H9 (cell line): ENCODE measurements at regions not wholly inside any gene's neighbourhood (a gene's known extent, or its start where the extent isn't known, plus 50 kb on each side); places are given as distances from the start of the nearest gene placed in this dataset.

Source experiments
- DNase-seq: peaks from one replicate; pipeline ENCODE4 v3.0.0-alpha.2; 2017
- H2AFZ ChIP-seq: one replicate; pipeline ENCODE4 v1.6.1; 2013; ENCODE audit warnings: mild to moderate bottlenecking, low read length, control low read depth, moderate library complexity
- H2AK5ac ChIP-seq: 2 replicates; pipeline ENCODE4 v1.6.1; 2013; ENCODE audit warnings: low read length, control low read depth, mixed read lengths; ENCODE audit not compliant: insufficient read length
- H2BK120ac ChIP-seq: one replicate; pipeline ENCODE4 v1.6.1; 2013; ENCODE audit warnings: low read depth, mild to moderate bottlenecking, low read length, control low read depth, inconsistent platforms; ENCODE audit not compliant: poor library complexity, severe bottlenecking
- H2BK12ac ChIP-seq: 2 replicates; pipeline ENCODE4 v1.6.1; 2013; ENCODE audit warnings: low read length, control low read depth, mixed read lengths, low read depth; ENCODE audit not compliant: insufficient read length
- H2BK15ac ChIP-seq: 2 replicates; pipeline ENCODE4 v1.6.1; 2013; ENCODE audit warnings: low read depth, low read length, control low read depth
- H2BK20ac ChIP-seq: one replicate; pipeline ENCODE4 v1.6.1; 2013; ENCODE audit warnings: low read depth, mild to moderate bottlenecking, low read length, control low read depth, inconsistent platforms; ENCODE audit not compliant: poor library complexity, severe bottlenecking
- H2BK5ac ChIP-seq: 2 replicates; pipeline ENCODE4 v1.6.1; 2013; ENCODE audit warnings: low read length, control low read depth, mixed read lengths; ENCODE audit not compliant: insufficient read length
- H3K14ac ChIP-seq: 2 replicates; pipeline ENCODE4 v1.6.1; 2013; ENCODE audit warnings: low read length, control low read depth; ENCODE audit not compliant: insufficient read depth
- H3K18ac ChIP-seq: 2 replicates; pipeline ENCODE4 v1.6.1; 2013; ENCODE audit warnings: low read depth, mild to moderate bottlenecking, mixed read lengths, low read length, control low read depth; ENCODE audit not compliant: insufficient read length
- H3K23ac ChIP-seq: 2 replicates; pipeline ENCODE4 v1.6.1; 2013; ENCODE audit warnings: low read length, control low read depth, mixed read lengths, low read depth; ENCODE audit not compliant: insufficient read length
- H3K23me2 ChIP-seq: 2 replicates; pipeline ENCODE4 v1.6.1; 2013; ENCODE audit warnings: low read depth, mild to moderate bottlenecking, mixed read lengths, low read length, control low read depth; ENCODE audit not compliant: insufficient read length, poor library complexity, severe bottlenecking
- H3K27ac ChIP-seq: 2 replicates; pipeline ENCODE4 v1.5.1; 2013; ENCODE audit warnings: low read length, control low read depth, mixed read lengths, low read depth; ENCODE audit not compliant: insufficient read length
- H3K27me3 ChIP-seq: 2 replicates; pipeline ENCODE4 v1.6.1; 2013; ENCODE audit warnings: low read length, control low read depth, inconsistent platforms; ENCODE audit not compliant: insufficient read depth
- H3K4ac ChIP-seq: 2 replicates; pipeline ENCODE4 v1.6.1; 2013; ENCODE audit warnings: low read depth, mild to moderate bottlenecking, control low read depth, inconsistent platforms, low read length, moderate library complexity
- H3K4me1 ChIP-seq: 2 replicates; pipeline ENCODE4 v1.6.1; 2013; ENCODE audit warnings: low read length, control low read depth, inconsistent platforms; ENCODE audit not compliant: insufficient read depth
- H3K4me2 ChIP-seq: 2 replicates; pipeline ENCODE4 v1.6.1; 2013; ENCODE audit warnings: low read length, control low read depth, mixed read lengths; ENCODE audit not compliant: insufficient read length, insufficient read depth
- H3K56ac ChIP-seq: 2 replicates; pipeline ENCODE4 v1.6.1; 2013; ENCODE audit warnings: low read depth, mild to moderate bottlenecking, mixed read lengths, low read length, control low read depth; ENCODE audit not compliant: insufficient read length
- H3K79me1 ChIP-seq: 2 replicates; pipeline ENCODE4 v1.6.1; 2013; ENCODE audit warnings: low read depth, mild to moderate bottlenecking, moderate library complexity, low read length, control low read depth, inconsistent platforms; ENCODE audit not compliant: insufficient read depth, poor library complexity, severe bottlenecking
- H3K79me2 ChIP-seq: 2 replicates; pipeline ENCODE4 v1.6.1; 2013; ENCODE audit warnings: low read length, control low read depth, inconsistent platforms; ENCODE audit not compliant: insufficient read depth
- H3K9ac ChIP-seq: 2 replicates; pipeline ENCODE4 v1.6.1; 2013; ENCODE audit warnings: low read length, control low read depth, mixed read lengths; ENCODE audit not compliant: insufficient read length; ENCODE audit errors: extremely low read depth
- H3K9me3 ChIP-seq: one replicate; pipeline ENCODE4 v1.6.1; 2013; ENCODE audit warnings: low read depth, low read length, inconsistent platforms; ENCODE audit not compliant: control insufficient read depth
- H3T11ph ChIP-seq: one replicate; pipeline ENCODE4 v1.6.1; 2013; ENCODE audit warnings: mild to moderate bottlenecking, low read length, control low read depth, inconsistent platforms
- H4K20me1 ChIP-seq: one replicate; pipeline ENCODE4 v1.6.1; 2013; ENCODE audit not compliant: control insufficient read depth, insufficient read length, insufficient read depth
- H4K5ac ChIP-seq: 2 replicates; pipeline ENCODE4 v1.6.1; 2013; ENCODE audit warnings: low read depth, mild to moderate bottlenecking, mixed read lengths, low read length, control low read depth; ENCODE audit not compliant: insufficient read length
- H4K8ac ChIP-seq: replicated peaks from 2 replicates; pipeline ENCODE4 v1.6.1; 2013; ENCODE audit warnings: low read length, control low read depth, mixed read lengths, low read depth; ENCODE audit not compliant: insufficient read length
- H4K91ac ChIP-seq: 2 replicates; pipeline ENCODE4 v1.6.1; 2013; ENCODE audit warnings: low read depth, mild to moderate bottlenecking, moderate library complexity, mixed read lengths, low read length, control low read depth; ENCODE audit not compliant: insufficient read length
- H3K27ac Mint-ChIP-seq, 3 experiments: 2 replicates in 2 of 3; 3 replicates in 1 of 3; pipeline ENCODE4 v1.8.0; 2020 to 2021; ENCODE audit warnings: mixed read lengths in 3 of 3, mild to moderate bottlenecking in 1 of 3, moderate library complexity in 1 of 3
- H3K27me3 Mint-ChIP-seq: 2 replicates; pipeline ENCODE4 v1.8.0; 2021; ENCODE audit warnings: low read depth, mild to moderate bottlenecking, moderate library complexity, mixed read lengths
- H3K36me3 Mint-ChIP-seq, 3 experiments: 2 replicates in 2 of 3; 3 replicates in 1 of 3; pipeline ENCODE4 v1.8.0; 2020 to 2021; ENCODE audit warnings: low read depth in 3 of 3, mixed read lengths in 3 of 3; ENCODE audit not compliant: insufficient read depth in 1 of 3
- H3K4me1 Mint-ChIP-seq, 2 experiments: 2 replicates each; pipeline ENCODE4 v1.8.0; 2020; ENCODE audit warnings: mixed read lengths in 2 of 2
- H3K4me3 Mint-ChIP-seq, 2 experiments: 2 replicates in 1 of 2; 3 replicates in 1 of 2; pipeline ENCODE4 v1.8.0; 2020 to 2021; ENCODE audit warnings: mild to moderate bottlenecking in 2 of 2, mixed read lengths in 2 of 2, moderate library complexity in 1 of 2
- H3K9me3 Mint-ChIP-seq, 2 experiments: 2 replicates in 1 of 2; 3 replicates in 1 of 2; pipeline ENCODE4 v1.8.0; 2020; ENCODE audit warnings: mild to moderate bottlenecking in 2 of 2, mixed read lengths in 2 of 2, moderate library complexity in 1 of 2
- CTCF ChIP-seq: fragments of 200-600 bp; sonication (generic); conservative IDR thresholded peaks from 3 replicates; pipeline ENCODE4 v1.8.0; 2021; ENCODE audit warnings: antibody characterized with exemption, mild to moderate bottlenecking

- no peaks in the 10 kb centered on the region for H3K27me3 Mint-ChIP-seq
- Histone ChIP-seq H3K4ac (no peak overlapping the region), H3K79me2 (no peaks in the 10 kb centered on the region), H3K4me2 (no peak overlapping the region), H3T11ph (no peak overlapping the region), H2BK20ac (no peak overlapping the region), H3K27me3 (no peaks in the 10 kb centered on the region), H2BK12ac (no peak overlapping the region), H3K9ac (no peak overlapping the region), H3K4me1 (no peaks in the 10 kb centered on the region), H3K27ac (no peak overlapping the region), H3K56ac (no peak overlapping the region), H4K20me1 (no peaks in the 10 kb centered on the region), H4K5ac (no peak overlapping the region), H4K91ac (no peak overlapping the region), H2AK5ac (no peak overlapping the region), H2AFZ (no peak overlapping the region), H3K9me3 (no peaks in the 10 kb centered on the region), H3K79me1 (no peaks in the 10 kb centered on the region), H3K14ac (no peak overlapping the region), H3K23ac (no peak overlapping the region), H3K18ac (no peak overlapping the region), H2BK120ac (no peak overlapping the region), H2BK15ac (no peak overlapping the region), H3K23me2 (no peaks in the 10 kb centered on the region), H2BK5ac (no peak overlapping the region), H4K8ac (no peak overlapping the region)
- DNase-seq = no peak
- H3K36me3 Mint-ChIP-seq = no peaks in the 10 kb centered on the region
- no peak for TF ChIP-seq CTCF
- H3K9me3 Mint-ChIP-seq = no peaks in the 10 kb centered on the region
- no peaks in the 10 kb centered on the region for H3K4me1 Mint-ChIP-seq
- no peak overlapping the region for H3K4me3 Mint-ChIP-seq
- no peak overlapping the region for H3K27ac Mint-ChIP-seq
Observed at GRCh38 chr4:107220976-107221375, 184.9 kb upstream of the DKK2 start.
